Ovary (tissue), 7 donors: ENCODE measurements at regions not wholly inside any gene's neighbourhood (a gene's known extent, or its start where the extent isn't known, plus 50 kb on each side); places are given as distances from the start of the nearest gene placed in this dataset.

Source experiments
- DNase-seq, 5 donors: peaks; one replicate each; pipeline ENCODE4 v3.0.0-alpha.2; 2019 to 2020
- H3K27ac ChIP-seq, 2 donors: fragments of 200-600 bp; one replicate each; pipeline versions ENCODE4 v1.5.1 to v1.8.0; 2019 to 2022
- H3K27me3 ChIP-seq: fragments of 200-600 bp; one replicate; pipeline ENCODE4 v1.8.0; 2022
- H3K36me3 ChIP-seq: fragments of 200-600 bp; sonication (generic); one replicate; pipeline ENCODE4 v1.5.1; 2019
- H3K4me1 ChIP-seq: one replicate; pipeline ENCODE4 v1.8.1; 2013; ENCODE audit warnings: mild to moderate bottlenecking, moderate library complexity; ENCODE audit not compliant: insufficient read depth
- H3K4me3 ChIP-seq: fragments of 200-600 bp; sonication (generic); one replicate; pipeline ENCODE4 v1.5.1; 2017
- H3K9me3 ChIP-seq, 2 donors: fragments of 200-600 bp in 1 of 2; sonication (generic) in 1 of 2; one replicate each; pipeline versions ENCODE4 v1.5.1 to v1.8.1; 2013 to 2019; ENCODE audit warnings: mild to moderate bottlenecking in 1 of 2, moderate library complexity in 1 of 2
- CTCF ChIP-seq, 3 donors: fragments of 450-650 bp in 2 of 3; fragments of 200-600 bp in 1 of 3; IDR thresholded peaks; one replicate each; pipeline versions ENCODE4 v1.5.1 to v1.8.0; 2016 to 2022; ENCODE audit warnings: antibody characterized with exemption in 3 of 3, mild to moderate bottlenecking in 1 of 3
- EP300 ChIP-seq: sonication (generic); formaldehyde crosslinking; IDR thresholded peaks from one replicate; pipeline ENCODE4 v1.6.1; 2017; ENCODE audit warnings: antibody characterized with exemption
- POLR2A ChIP-seq: fragments of 450-650 bp; IDR thresholded peaks from one replicate; pipeline ENCODE4 v1.6.1; 2017; ENCODE audit warnings: antibody characterized with exemption, mild to moderate bottlenecking, moderate library complexity
- WGBS, 3 donors: extraction: QIAGEN DNeasy Blood & Tissue Kit in 1 of 3; methylation state at CpG; one replicate each; pipeline versions ENCODE4 v1.1.5 to v1.1.7; 2013 to 2017; 5-methylcytosine and 5-hydroxymethylcytosine counted together
- intact Hi-C, 4 donors: fragments of 100-400 bp; cut with DNase I; formaldehyde crosslinking; loops; one replicate each; pipeline versions ENCODE4 v1.11.0 to v1.15.1; 2022 to 2023
- donor health status: DM: no; HTN: no; CAD: no; lungs with moderate emphysema.
- donor health status: DM: no; HTN: no; CAD: no.
- donor health status: Bipolar disorder and iron deficiency.
- donor health status: DM: no; HTN: no; CAD: no.
- donor health status: DM: yes; HTN: yes; CAD: no.

DNA sequence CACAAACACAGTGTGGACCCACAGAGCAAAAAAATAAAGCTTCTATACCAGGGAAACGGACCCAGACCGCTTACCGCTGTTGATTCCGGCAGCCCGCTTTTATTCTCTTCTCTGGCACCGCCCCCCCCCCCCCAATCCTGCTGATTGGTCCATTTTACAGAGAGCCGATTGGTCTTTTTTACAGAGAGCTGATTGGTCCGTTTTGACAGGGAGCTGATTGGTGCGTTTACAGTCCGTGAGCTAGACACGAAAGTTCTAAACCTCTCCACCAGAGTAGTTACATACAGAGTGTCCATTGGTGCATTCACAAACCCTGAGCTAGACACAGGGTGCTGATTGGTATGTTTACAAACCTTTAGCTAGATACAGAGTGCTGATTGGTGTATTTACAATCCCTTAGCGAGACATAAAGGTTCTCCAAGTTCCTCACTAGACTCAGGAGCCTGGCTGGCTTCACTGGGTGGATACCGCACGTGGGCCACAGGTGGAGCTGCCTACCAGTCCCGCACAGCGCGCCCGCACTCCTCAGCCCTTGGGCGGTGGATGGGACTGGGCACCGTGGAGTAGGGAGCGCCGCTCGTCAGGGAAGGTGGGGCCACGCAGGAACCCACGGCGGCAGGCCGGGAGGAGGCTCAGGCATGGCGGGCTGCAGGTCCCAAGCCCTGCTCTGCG lies 92.4 kb downstream of the HAPSTR1 start:
- Histone ChIP-seq H3K9me3 (no peaks in the 10 kb centered on the region), H3K27me3 (no peaks in the 10 kb centered on the region), H3K4me3 (no peak overlapping the region), H3K27ac (no peak overlapping the region), H3K4me1 (no peaks in the 10 kb centered on the region), H3K36me3 (no peaks in the 10 kb centered on the region)
- intact Hi-C loops, result no loop called here
- TF ChIP-seq CTCF (IDR thresholded peaks at IDR 0.05), result no peak
- TF ChIP-seq POLR2A, result no peak
- TF ChIP-seq EP300, result no peak
- WGBS, 3 donors, result 78 to 89% (median 81%) methylated on average over 29 of the region's 29 CpGs
- DNase-seq, result no peak

DNA sequence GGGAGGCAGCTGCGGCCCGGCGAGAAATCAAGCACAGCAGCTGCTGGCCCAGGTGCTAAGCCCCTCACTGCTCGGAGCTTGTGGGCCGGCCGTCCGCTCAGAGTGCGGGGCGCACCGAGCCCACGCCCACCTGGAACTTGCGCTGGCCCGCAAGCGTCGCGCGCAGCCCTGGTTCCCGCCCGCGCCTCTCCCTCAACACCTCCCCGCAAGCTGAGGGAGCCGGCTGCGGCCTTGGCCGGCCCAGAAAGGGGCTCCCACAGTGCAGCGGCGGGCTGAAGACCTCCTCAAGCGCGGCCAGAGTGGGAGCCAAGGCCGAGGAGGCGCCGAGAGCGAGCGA lies 92.9 kb downstream of the HAPSTR1 start:
- H3K9me3 ChIP-seq, result no peaks in the 10 kb centered on the region
- H3K27me3 ChIP-seq, result no peaks in the 10 kb centered on the region
- no peak overlapping the region for H3K4me3 ChIP-seq
- H3K36me3 ChIP-seq, result no peaks in the 10 kb centered on the region
- TF ChIP-seq CTCF (IDR thresholded peaks at IDR 0.05) (no peak), POLR2A (no peak), EP300 (no peak)
- no peak overlapping the region for H3K27ac ChIP-seq
- WGBS, 3 donors, result 79 to 93% (median 82%) methylated on average over 33 of the region's 33 CpGs
- intact Hi-C loops, result no loop called here
- DNase-seq, result no peak
- H3K4me1 ChIP-seq, result no peaks in the 10 kb centered on the region

DNA sequence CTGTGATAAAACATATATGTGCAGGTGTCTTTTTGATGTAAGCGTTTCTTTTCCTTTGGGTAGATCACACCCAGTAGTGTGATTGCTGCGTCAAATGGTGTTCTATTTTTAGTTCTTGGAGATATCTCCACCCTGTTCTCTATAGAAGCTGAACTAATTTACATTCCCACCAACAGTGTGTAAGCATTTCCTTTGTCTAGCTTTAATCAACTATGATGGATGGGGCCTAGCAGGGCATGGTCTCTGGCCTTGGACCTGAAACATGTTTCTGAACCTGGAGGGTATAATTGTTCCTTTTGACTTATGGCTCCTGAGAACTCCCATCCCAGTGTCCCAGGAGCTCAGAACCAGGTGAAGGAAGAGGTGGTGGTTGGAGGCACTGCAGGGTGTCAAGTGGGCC lies 93.9 kb downstream of the HAPSTR1 start:
- Histone ChIP-seq H3K4me3 (no peak overlapping the region), H3K27me3 (no peaks in the 10 kb centered on the region), H3K36me3 (no peaks in the 10 kb centered on the region), H3K4me1 (no peaks in the 10 kb centered on the region), H3K9me3 (no peaks in the 10 kb centered on the region), H3K27ac (no peak overlapping the region)
- intact Hi-C loops, result no loop called here
- no peak for DNase-seq
- TF ChIP-seq CTCF (IDR thresholded peaks at IDR 0.05) (no peak), POLR2A (no peak), EP300 (no peak)
- 49 to 68% (median 53%) methylated on average over 2 of the region's 2 CpGs for WGBS, 3 donors

GRCh38 chr16:9186061-9186460 lies 94.6 kb downstream of the HAPSTR1 start:
- WGBS, 3 donors, result 79 to 82% (median 79%) methylated on average over 3 of the region's 3 CpGs
- H3K4me1 ChIP-seq, result no peaks in the 10 kb centered on the region
- intact Hi-C loops, result no loop called here
- no peak for DNase-seq
- H3K27me3 ChIP-seq, result no peaks in the 10 kb centered on the region
- H3K4me3 ChIP-seq, result no peak overlapping the region
- H3K27ac ChIP-seq, result no peak overlapping the region
- no peaks in the 10 kb centered on the region for H3K36me3 ChIP-seq
- H3K9me3 ChIP-seq, result no peaks in the 10 kb centered on the region
- TF ChIP-seq EP300 (no peak), CTCF (IDR thresholded peaks at IDR 0.05) (no peak), POLR2A (no peak)
